H9 (cell line): ENCODE measurements at regions not wholly inside any gene's neighbourhood (a gene's known extent, or its start where the extent isn't known, plus 50 kb on each side); places are given as distances from the start of the nearest gene placed in this dataset.

ENCODE experiments used
- DNase-seq: peaks from one replicate; pipeline ENCODE4 v3.0.0-alpha.2; 2017
- H2AFZ ChIP-seq: one replicate; pipeline ENCODE4 v1.6.1; 2013; ENCODE audit warnings: mild to moderate bottlenecking, low read length, control low read depth, moderate library complexity
- H2AK5ac ChIP-seq: 2 replicates; pipeline ENCODE4 v1.6.1; 2013; ENCODE audit warnings: low read length, control low read depth, mixed read lengths; ENCODE audit not compliant: insufficient read length
- H2BK120ac ChIP-seq: one replicate; pipeline ENCODE4 v1.6.1; 2013; ENCODE audit warnings: low read depth, mild to moderate bottlenecking, low read length, control low read depth, inconsistent platforms; ENCODE audit not compliant: poor library complexity, severe bottlenecking
- H2BK12ac ChIP-seq: 2 replicates; pipeline ENCODE4 v1.6.1; 2013; ENCODE audit warnings: low read length, control low read depth, mixed read lengths, low read depth; ENCODE audit not compliant: insufficient read length
- H2BK15ac ChIP-seq: 2 replicates; pipeline ENCODE4 v1.6.1; 2013; ENCODE audit warnings: low read depth, low read length, control low read depth
- H2BK20ac ChIP-seq: one replicate; pipeline ENCODE4 v1.6.1; 2013; ENCODE audit warnings: low read depth, mild to moderate bottlenecking, low read length, control low read depth, inconsistent platforms; ENCODE audit not compliant: poor library complexity, severe bottlenecking
- H2BK5ac ChIP-seq: 2 replicates; pipeline ENCODE4 v1.6.1; 2013; ENCODE audit warnings: low read length, control low read depth, mixed read lengths; ENCODE audit not compliant: insufficient read length
- H3K14ac ChIP-seq: 2 replicates; pipeline ENCODE4 v1.6.1; 2013; ENCODE audit warnings: low read length, control low read depth; ENCODE audit not compliant: insufficient read depth
- H3K18ac ChIP-seq: 2 replicates; pipeline ENCODE4 v1.6.1; 2013; ENCODE audit warnings: low read depth, mild to moderate bottlenecking, mixed read lengths, low read length, control low read depth; ENCODE audit not compliant: insufficient read length
- H3K23ac ChIP-seq: 2 replicates; pipeline ENCODE4 v1.6.1; 2013; ENCODE audit warnings: low read length, control low read depth, mixed read lengths, low read depth; ENCODE audit not compliant: insufficient read length
- H3K23me2 ChIP-seq: 2 replicates; pipeline ENCODE4 v1.6.1; 2013; ENCODE audit warnings: low read depth, mild to moderate bottlenecking, mixed read lengths, low read length, control low read depth; ENCODE audit not compliant: insufficient read length, poor library complexity, severe bottlenecking
- H3K27ac ChIP-seq: 2 replicates; pipeline ENCODE4 v1.5.1; 2013; ENCODE audit warnings: low read length, control low read depth, mixed read lengths, low read depth; ENCODE audit not compliant: insufficient read length
- H3K27me3 ChIP-seq: 2 replicates; pipeline ENCODE4 v1.6.1; 2013; ENCODE audit warnings: low read length, control low read depth, inconsistent platforms; ENCODE audit not compliant: insufficient read depth
- H3K4ac ChIP-seq: 2 replicates; pipeline ENCODE4 v1.6.1; 2013; ENCODE audit warnings: low read depth, mild to moderate bottlenecking, control low read depth, inconsistent platforms, low read length, moderate library complexity
- H3K4me1 ChIP-seq: 2 replicates; pipeline ENCODE4 v1.6.1; 2013; ENCODE audit warnings: low read length, control low read depth, inconsistent platforms; ENCODE audit not compliant: insufficient read depth
- H3K4me2 ChIP-seq: 2 replicates; pipeline ENCODE4 v1.6.1; 2013; ENCODE audit warnings: low read length, control low read depth, mixed read lengths; ENCODE audit not compliant: insufficient read length, insufficient read depth
- H3K56ac ChIP-seq: 2 replicates; pipeline ENCODE4 v1.6.1; 2013; ENCODE audit warnings: low read depth, mild to moderate bottlenecking, mixed read lengths, low read length, control low read depth; ENCODE audit not compliant: insufficient read length
- H3K79me1 ChIP-seq: 2 replicates; pipeline ENCODE4 v1.6.1; 2013; ENCODE audit warnings: low read depth, mild to moderate bottlenecking, moderate library complexity, low read length, control low read depth, inconsistent platforms; ENCODE audit not compliant: insufficient read depth, poor library complexity, severe bottlenecking
- H3K79me2 ChIP-seq: 2 replicates; pipeline ENCODE4 v1.6.1; 2013; ENCODE audit warnings: low read length, control low read depth, inconsistent platforms; ENCODE audit not compliant: insufficient read depth
- H3K9ac ChIP-seq: 2 replicates; pipeline ENCODE4 v1.6.1; 2013; ENCODE audit warnings: low read length, control low read depth, mixed read lengths; ENCODE audit not compliant: insufficient read length; ENCODE audit errors: extremely low read depth
- H3K9me3 ChIP-seq: one replicate; pipeline ENCODE4 v1.6.1; 2013; ENCODE audit warnings: low read depth, low read length, inconsistent platforms; ENCODE audit not compliant: control insufficient read depth
- H3T11ph ChIP-seq: one replicate; pipeline ENCODE4 v1.6.1; 2013; ENCODE audit warnings: mild to moderate bottlenecking, low read length, control low read depth, inconsistent platforms
- H4K20me1 ChIP-seq: one replicate; pipeline ENCODE4 v1.6.1; 2013; ENCODE audit not compliant: control insufficient read depth, insufficient read length, insufficient read depth
- H4K5ac ChIP-seq: 2 replicates; pipeline ENCODE4 v1.6.1; 2013; ENCODE audit warnings: low read depth, mild to moderate bottlenecking, mixed read lengths, low read length, control low read depth; ENCODE audit not compliant: insufficient read length
- H4K8ac ChIP-seq: replicated peaks from 2 replicates; pipeline ENCODE4 v1.6.1; 2013; ENCODE audit warnings: low read length, control low read depth, mixed read lengths, low read depth; ENCODE audit not compliant: insufficient read length
- H4K91ac ChIP-seq: 2 replicates; pipeline ENCODE4 v1.6.1; 2013; ENCODE audit warnings: low read depth, mild to moderate bottlenecking, moderate library complexity, mixed read lengths, low read length, control low read depth; ENCODE audit not compliant: insufficient read length
- H3K27ac Mint-ChIP-seq, 3 experiments: 2 replicates in 2 of 3; 3 replicates in 1 of 3; pipeline ENCODE4 v1.8.0; 2020 to 2021; ENCODE audit warnings: mixed read lengths in 3 of 3, mild to moderate bottlenecking in 1 of 3, moderate library complexity in 1 of 3
- H3K27me3 Mint-ChIP-seq: 2 replicates; pipeline ENCODE4 v1.8.0; 2021; ENCODE audit warnings: low read depth, mild to moderate bottlenecking, moderate library complexity, mixed read lengths
- H3K36me3 Mint-ChIP-seq, 3 experiments: 2 replicates in 2 of 3; 3 replicates in 1 of 3; pipeline ENCODE4 v1.8.0; 2020 to 2021; ENCODE audit warnings: low read depth in 3 of 3, mixed read lengths in 3 of 3; ENCODE audit not compliant: insufficient read depth in 1 of 3
- H3K4me1 Mint-ChIP-seq, 2 experiments: 2 replicates each; pipeline ENCODE4 v1.8.0; 2020; ENCODE audit warnings: mixed read lengths in 2 of 2
- H3K4me3 Mint-ChIP-seq, 2 experiments: 2 replicates in 1 of 2; 3 replicates in 1 of 2; pipeline ENCODE4 v1.8.0; 2020 to 2021; ENCODE audit warnings: mild to moderate bottlenecking in 2 of 2, mixed read lengths in 2 of 2, moderate library complexity in 1 of 2
- H3K9me3 Mint-ChIP-seq, 2 experiments: 2 replicates in 1 of 2; 3 replicates in 1 of 2; pipeline ENCODE4 v1.8.0; 2020; ENCODE audit warnings: mild to moderate bottlenecking in 2 of 2, mixed read lengths in 2 of 2, moderate library complexity in 1 of 2
- CTCF ChIP-seq: fragments of 200-600 bp; sonication (generic); conservative IDR thresholded peaks from 3 replicates; pipeline ENCODE4 v1.8.0; 2021; ENCODE audit warnings: antibody characterized with exemption, mild to moderate bottlenecking

GRCh38 chr17:33806631-33807030 lies 448.5 kb upstream of the CCL2 start:
- no peaks in the 10 kb centered on the region for H3K27me3 ChIP-seq
- H3K4ac ChIP-seq, result no peak overlapping the region
- Mint-ChIP-seq H3K36me3 (no peaks in the 10 kb centered on the region; a peak in 1 of 7 replicates), H3K4me3 (no peak overlapping the region), H3K4me1 (peaks cover 37 to 44% of the 10 kb centered on the region in 2 experiments), H3K9me3 (no peaks in the 10 kb centered on the region; a peak in 2 of 5 replicates), H3K27me3 (no peaks in the 10 kb centered on the region; the same call in none of the 2 replicates), H3K27ac (no peak overlapping the region)
- no peak overlapping the region for H2BK12ac ChIP-seq
- no peak overlapping the region for H3K56ac ChIP-seq
- no peaks in the 10 kb centered on the region for H3K23me2 ChIP-seq
- H3K4me1 ChIP-seq, result peaks cover 3% of the 10 kb centered on the region; the same call in 1 of the 2 replicates
- H3K79me1 ChIP-seq, result no peaks in the 10 kb centered on the region
- H2BK120ac ChIP-seq, result no peak overlapping the region
- H2AFZ ChIP-seq, result no peak overlapping the region
- no peak overlapping the region for H4K8ac ChIP-seq
- no peak overlapping the region for H3K27ac ChIP-seq
- no peak overlapping the region for H2BK20ac ChIP-seq
- H2BK15ac ChIP-seq, result no peak overlapping the region
- no peak for TF ChIP-seq CTCF
- H3K4me2 ChIP-seq, result no peak overlapping the region
- no peak overlapping the region for H3K14ac ChIP-seq
- H3K9me3 ChIP-seq, result no peaks in the 10 kb centered on the region
- H4K20me1 ChIP-seq, result no peaks in the 10 kb centered on the region
- H3K9ac ChIP-seq, result no peak overlapping the region
- H4K5ac ChIP-seq, result no peak overlapping the region
- H2BK5ac ChIP-seq, result no peak overlapping the region
- H4K91ac ChIP-seq, result no peak overlapping the region
- no peaks in the 10 kb centered on the region for H3K79me2 ChIP-seq
- no peak overlapping the region for H2AK5ac ChIP-seq
- H3T11ph ChIP-seq, result no peak overlapping the region
- H3K23ac ChIP-seq, result no peak overlapping the region
- no peak overlapping the region for H3K18ac ChIP-seq
- no peak for DNase-seq
